ENCODE measurements at regions not wholly inside any gene's neighbourhood (a gene's known extent, or its start where the extent isn't known, plus 50 kb on each side); places are given as distances from the start of the nearest gene placed in this dataset.

DNA sequence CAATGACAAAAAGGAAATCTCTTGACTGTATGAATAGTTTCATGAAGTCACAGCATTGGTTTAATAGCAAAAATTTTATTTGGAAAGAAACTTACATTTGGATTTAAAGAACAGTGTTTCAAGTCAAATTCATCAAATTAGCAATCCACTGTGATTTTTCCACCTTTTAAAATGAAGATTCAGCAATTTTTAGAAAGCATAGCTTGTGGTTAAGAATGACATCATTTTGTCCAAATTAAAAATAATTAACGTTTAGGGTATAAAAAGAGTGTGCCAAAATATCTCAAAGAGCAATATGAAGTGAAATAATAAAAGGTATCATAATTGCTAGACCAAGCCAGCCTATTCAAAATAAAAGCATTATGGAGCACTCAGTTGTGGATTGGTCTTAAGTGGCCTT lies 114.6 kb downstream of the PAX1 start:
- no peaks in the 10 kb centered on the region for H3F3A ChIP-seq (ENCODE audit: low read length, unreplicated experiment)
- no peaks in the 10 kb centered on the region for H3K27me3 ChIP-seq (ENCODE audit: low read length)
- ChIA-PET CTCF (no interaction called here), POLR2A (ENCODE audit: unreplicated experiment) (no interaction called here)
- no peak overlapping the region for H3K27ac ChIP-seq (ENCODE audit: low read length)
- H3K9me3 ChIP-seq (ENCODE audit: low read length): no peaks in the 10 kb centered on the region
- no peaks in the 10 kb centered on the region for H3K79me2 ChIP-seq (ENCODE audit: low read length)
- no peaks in the 10 kb centered on the region for H4K20me1 ChIP-seq (ENCODE audit: low read length)
- H3K36me3 ChIP-seq (ENCODE audit: low read depth, low read length): no peaks in the 10 kb centered on the region
- BruUV-seq (replicated peaks): no TSS peak
- H3K9ac ChIP-seq (ENCODE audit: low read length): no peak overlapping the region
- no peaks in the 10 kb centered on the region for H3K9me2 ChIP-seq (replicated peaks; ENCODE audit: low read length)
- ATAC-seq (no peak), DNase-seq (no peak)
- TF ChIP-seq EZH2phosphoT487 (IDR thresholded peaks at IDR 0.05; ENCODE audit: borderline replicate concordance, low read length): no peak
- no peak for TF ChIP-seq CTCF (conservative IDR thresholded peaks at IDR 0.05; ENCODE audit: low read depth, low read length)
- no peak for TF ChIP-seq EZH2 (IDR thresholded peaks at IDR 0.05; ENCODE audit: low read length, unreplicated experiment)
- no peak overlapping the region for H2AFZ ChIP-seq (ENCODE audit: low read length)
- no peak overlapping the region for H3K4me3 ChIP-seq (ENCODE audit: low read length)
- H3K4me1 ChIP-seq (ENCODE audit: insufficient read depth, low read length): no peaks in the 10 kb centered on the region
- no peak overlapping the region for H3K4me2 ChIP-seq (ENCODE audit: low read length)
- intact Hi-C loops (cut with micrococcal nuclease): no loop called here

DNA sequence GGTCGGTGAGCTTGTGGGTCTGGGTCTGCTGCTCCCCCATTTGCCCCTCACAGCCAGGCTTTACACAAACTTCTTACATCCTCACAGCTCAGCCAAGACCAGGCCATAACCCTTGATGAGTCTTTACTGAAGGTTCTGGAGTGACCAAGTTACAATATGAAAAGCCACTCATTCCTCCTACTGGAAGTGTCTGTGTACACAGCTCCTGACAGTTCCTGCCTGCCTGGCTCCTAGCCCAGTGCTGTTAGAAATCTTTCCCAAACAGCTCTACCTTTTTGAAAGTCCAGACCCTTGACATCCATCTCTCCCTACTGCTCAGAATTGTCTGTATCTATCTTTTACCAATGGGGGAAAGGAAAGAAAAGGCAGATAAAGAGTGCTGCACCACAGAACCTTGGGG lies 106.9 kb downstream of the PAX1 start:
- no peak for ATAC-seq
- CTCF ChIA-PET: no interaction called here
- POLR2A ChIA-PET (ENCODE audit: unreplicated experiment): no interaction called here
- TF ChIP-seq EZH2phosphoT487 (IDR thresholded peaks at IDR 0.05; ENCODE audit: borderline replicate concordance, low read length) (no peak), CTCF (conservative IDR thresholded peaks at IDR 0.05; ENCODE audit: low read depth, low read length) (no peak), EZH2 (IDR thresholded peaks at IDR 0.05; ENCODE audit: low read length, unreplicated experiment) (no peak)
- Histone ChIP-seq H4K20me1 (ENCODE audit: low read length) (no peaks in the 10 kb centered on the region), H3K4me1 (ENCODE audit: insufficient read depth, low read length) (no peaks in the 10 kb centered on the region), H3K27ac (ENCODE audit: low read length) (no peak overlapping the region), H3K27me3 (ENCODE audit: low read length) (no peaks in the 10 kb centered on the region), H2AFZ (ENCODE audit: low read length) (no peak overlapping the region), H3K79me2 (ENCODE audit: low read length) (no peaks in the 10 kb centered on the region), H3K9me2 (replicated peaks; ENCODE audit: low read length) (no peaks in the 10 kb centered on the region), H3F3A (ENCODE audit: low read length, unreplicated experiment) (no peaks in the 10 kb centered on the region), H3K9me3 (ENCODE audit: low read length) (no peaks in the 10 kb centered on the region), H3K4me3 (ENCODE audit: low read length) (no peak overlapping the region), H3K4me2 (ENCODE audit: low read length) (no peak overlapping the region), H3K36me3 (ENCODE audit: low read depth, low read length) (no peaks in the 10 kb centered on the region), H3K9ac (ENCODE audit: low read length) (no peak overlapping the region)
- BruUV-seq (replicated peaks): no TSS peak
- intact Hi-C loops (cut with micrococcal nuclease): no loop called here
- no peak for DNase-seq

DNA sequence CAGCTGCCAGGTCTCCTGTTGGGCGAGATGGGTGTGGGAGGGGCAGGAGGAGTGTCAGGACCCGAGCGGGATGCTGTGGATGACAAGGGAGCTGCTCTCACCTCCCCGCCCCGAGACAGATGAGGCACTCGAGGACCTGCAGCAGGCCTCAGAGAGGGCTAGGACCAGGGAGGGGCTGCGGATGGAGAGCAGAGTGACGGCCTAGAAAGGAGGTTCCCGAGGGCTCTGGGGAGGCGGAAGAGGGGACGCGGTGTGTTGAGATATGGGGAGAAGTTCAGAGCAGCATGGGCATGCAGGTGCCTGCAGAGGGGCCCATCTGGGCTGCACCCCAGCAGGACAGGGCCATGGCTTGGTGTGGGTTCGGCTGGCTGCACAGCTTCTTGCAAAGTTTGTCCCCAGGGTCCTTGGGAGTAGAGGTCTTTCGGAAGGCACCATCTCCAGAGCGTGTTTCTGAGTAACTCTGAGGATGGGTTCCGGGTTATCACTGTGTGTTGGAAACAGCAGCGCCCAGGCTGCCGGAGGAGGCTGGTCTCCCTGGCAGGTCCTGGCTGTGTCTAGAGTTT lies 104.6 kb downstream of the PAX1 start:
- no TSS peak for BruUV-seq (replicated peaks)
- CTCF ChIA-PET: no interaction called here
- intact Hi-C loops (cut with micrococcal nuclease): no loop called here

More for the DNA sequence above, 104.6 kb downstream of the PAX1 start:
- no peaks in the 10 kb centered on the region for H4K20me1 ChIP-seq (ENCODE audit: low read length)
- no peaks in the 10 kb centered on the region for H3K36me3 ChIP-seq (ENCODE audit: low read depth, low read length)
- no peak overlapping the region for H3K9ac ChIP-seq (ENCODE audit: low read length)
- DNase-seq: no peak
- no peaks in the 10 kb centered on the region for H3K79me2 ChIP-seq (ENCODE audit: low read length)
- H3K9me3 ChIP-seq (ENCODE audit: low read length): no peaks in the 10 kb centered on the region
- H3K9me2 ChIP-seq (replicated peaks; ENCODE audit: low read length): no peaks in the 10 kb centered on the region
- H3K27me3 ChIP-seq (ENCODE audit: low read length): no peaks in the 10 kb centered on the region; the same call in 1 of the 2 replicates
- POLR2A ChIA-PET (ENCODE audit: unreplicated experiment): no interaction called here
- no peak overlapping the region for H3K4me3 ChIP-seq (ENCODE audit: low read length)
- no peak overlapping the region for H3K27ac ChIP-seq (ENCODE audit: low read length)
- no peak for ATAC-seq
- no peak overlapping the region for H3K4me2 ChIP-seq (ENCODE audit: low read length)
- no peaks in the 10 kb centered on the region for H3F3A ChIP-seq (ENCODE audit: low read length, unreplicated experiment)
- no peak for TF ChIP-seq EZH2 (IDR thresholded peaks at IDR 0.05; ENCODE audit: low read length, unreplicated experiment)
- TF ChIP-seq EZH2phosphoT487 (IDR thresholded peaks at IDR 0.05; ENCODE audit: borderline replicate concordance, low read length): no peak
- no peak for TF ChIP-seq CTCF (conservative IDR thresholded peaks at IDR 0.05; ENCODE audit: low read depth, low read length)
- H3K4me1 ChIP-seq (ENCODE audit: insufficient read depth, low read length): no peaks in the 10 kb centered on the region
- H2AFZ ChIP-seq (ENCODE audit: low read length): no peak overlapping the region

Data from PC-3 (cell line).